ENCODE measurements at regions not wholly inside any gene's neighbourhood (a gene's known extent, or its start where the extent isn't known, plus 50 kb on each side); places are given as distances from the start of the nearest gene placed in this dataset.
A peak's percentile ranks its signal among the peaks of the same experiment; 100 is the strongest.
"Not testable (repeated sequence)": the region's sequence is repeated elsewhere in the genome, so short reads cannot be mapped to it uniquely, and the experiment has no call there.

DNA sequence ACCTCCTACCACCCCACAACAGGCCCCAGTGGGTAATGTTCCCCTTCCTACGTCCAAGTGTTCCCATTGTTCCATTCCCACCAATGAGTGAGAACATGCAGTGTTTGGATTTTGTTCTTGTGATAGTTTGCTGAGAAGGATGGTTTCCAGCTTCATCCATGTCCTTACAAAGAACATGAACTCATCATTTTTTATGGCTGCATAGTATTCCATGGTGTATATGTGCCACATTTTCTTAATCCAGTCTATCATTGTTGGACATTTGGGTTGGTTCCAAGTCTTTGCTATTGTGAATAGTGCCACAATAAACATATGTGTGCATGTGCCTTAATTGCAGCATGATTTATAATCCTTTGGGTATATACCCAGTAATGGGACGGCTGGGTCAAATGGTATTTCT, 81.6 kb downstream of the P2RY10 start:
- DNase-seq (ENCODE audit: low spot score); FAIRE-seq: not testable (repeated sequence)

DNA sequence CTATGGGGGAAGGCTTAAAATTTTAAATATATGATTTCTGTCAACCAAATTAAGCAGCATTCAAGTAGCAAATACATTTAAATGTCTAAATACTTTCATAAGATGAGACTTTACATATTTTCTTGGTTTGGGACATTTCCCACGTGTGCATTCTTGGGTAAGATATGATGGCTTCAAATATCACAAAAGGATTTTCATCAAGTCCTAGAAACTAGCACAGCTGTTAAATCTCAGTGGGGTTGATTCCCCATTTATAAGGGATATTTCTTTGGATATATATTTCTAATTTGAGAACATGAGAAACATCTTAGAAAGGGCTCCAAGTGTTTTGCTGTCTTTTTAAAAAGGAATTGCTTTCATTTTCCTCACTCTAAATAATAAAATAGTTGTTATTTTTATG, 90.2 kb downstream of the P2RY10 start:
- DNase-seq (ENCODE audit: low spot score) (no peak), FAIRE-seq (no peak)

DNA sequence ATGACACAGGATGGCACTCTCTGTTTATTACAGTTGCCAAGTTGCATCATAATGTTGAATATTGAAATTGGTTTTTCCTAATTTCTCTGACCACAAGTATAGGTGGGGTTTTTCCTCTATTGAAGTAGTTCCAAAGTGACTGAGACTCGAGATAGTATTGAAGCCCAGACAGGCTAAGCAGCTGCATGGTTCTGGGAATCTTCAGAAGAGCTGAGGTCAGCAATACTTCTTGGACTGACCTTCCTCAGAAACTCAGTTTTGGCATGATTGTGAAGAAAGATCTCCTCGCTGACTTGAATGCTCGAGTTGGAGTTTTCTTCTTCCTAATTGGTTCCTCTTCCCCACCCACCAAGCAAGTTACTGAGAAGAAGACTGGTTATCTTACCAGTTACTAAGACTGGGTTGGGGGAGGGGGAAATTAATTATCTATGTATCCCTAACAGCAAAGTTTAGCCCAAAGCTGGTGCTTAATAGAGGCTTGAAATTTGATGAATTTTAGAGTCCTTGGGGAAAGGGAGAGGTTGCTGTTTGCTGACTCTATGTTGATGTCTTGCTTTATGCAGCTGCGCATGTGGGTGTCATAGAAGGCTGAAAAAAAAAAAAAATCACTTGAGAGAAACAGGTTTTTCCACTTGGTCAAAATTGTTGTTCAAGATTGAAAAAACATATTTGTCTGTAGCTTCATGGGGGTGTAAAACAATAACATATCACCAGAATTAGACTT, 91.1 kb downstream of the P2RY10 start:
- no peak for FAIRE-seq

GRCh38 chrX:79065696-79066095, 78.8 kb upstream of the GPR174 start:
- DNase-seq (ENCODE audit: low spot score): no peak
- no peak for FAIRE-seq

More for the DNA sequence above, 91.1 kb downstream of the P2RY10 start:
- no peak for DNase-seq (ENCODE audit: low spot score)

DNA sequence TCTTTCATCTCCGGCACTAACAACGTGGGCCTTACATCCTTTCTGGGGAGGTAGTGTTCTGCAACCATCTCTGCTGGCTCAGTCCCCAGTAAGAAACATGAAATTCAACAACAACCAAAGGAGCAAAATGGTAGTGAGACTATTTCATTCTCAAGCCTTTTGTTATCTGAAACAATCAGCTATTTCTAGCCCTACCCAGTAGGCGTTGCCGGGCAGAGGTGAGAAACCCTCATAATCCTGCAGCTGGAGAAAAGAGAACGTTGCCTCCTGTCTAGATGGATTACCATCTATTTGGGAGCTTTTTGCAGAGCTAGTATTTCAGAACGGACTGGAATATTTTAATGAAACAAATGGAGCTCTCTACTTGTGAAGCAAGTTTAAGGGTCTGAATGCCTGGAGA, 66.4 kb upstream of the GPR174 start:
- DNase-seq (ENCODE audit: low spot score) (no peak), FAIRE-seq (no peak)

- FAIRE-seq (no peak), DNase-seq (ENCODE audit: low spot score) (no peak)
These were observed 65.0 kb upstream of the GPR174 start for GRCh38 chrX:79079477-79079876.

GRCh38 chrX:79080141-79080540, 64.3 kb upstream of the GPR174 start:
- FAIRE-seq (no peak), DNase-seq (ENCODE audit: low spot score) (no peak)

GRCh38 chrX:79081895-79082512, 62.5 kb upstream of the GPR174 start:
- DNase-seq (ENCODE audit: low spot score) (peak; percentile 19), FAIRE-seq (no peak)

GRCh38 chrX:79082899-79083298, 61.6 kb upstream of the GPR174 start:
- DNase-seq (ENCODE audit: low spot score) (no peak), FAIRE-seq (no peak)

GRCh38 chrX:79084923-79085322, 59.6 kb upstream of the GPR174 start:
- no peak for FAIRE-seq
- no peak for DNase-seq (ENCODE audit: low spot score)

DNA sequence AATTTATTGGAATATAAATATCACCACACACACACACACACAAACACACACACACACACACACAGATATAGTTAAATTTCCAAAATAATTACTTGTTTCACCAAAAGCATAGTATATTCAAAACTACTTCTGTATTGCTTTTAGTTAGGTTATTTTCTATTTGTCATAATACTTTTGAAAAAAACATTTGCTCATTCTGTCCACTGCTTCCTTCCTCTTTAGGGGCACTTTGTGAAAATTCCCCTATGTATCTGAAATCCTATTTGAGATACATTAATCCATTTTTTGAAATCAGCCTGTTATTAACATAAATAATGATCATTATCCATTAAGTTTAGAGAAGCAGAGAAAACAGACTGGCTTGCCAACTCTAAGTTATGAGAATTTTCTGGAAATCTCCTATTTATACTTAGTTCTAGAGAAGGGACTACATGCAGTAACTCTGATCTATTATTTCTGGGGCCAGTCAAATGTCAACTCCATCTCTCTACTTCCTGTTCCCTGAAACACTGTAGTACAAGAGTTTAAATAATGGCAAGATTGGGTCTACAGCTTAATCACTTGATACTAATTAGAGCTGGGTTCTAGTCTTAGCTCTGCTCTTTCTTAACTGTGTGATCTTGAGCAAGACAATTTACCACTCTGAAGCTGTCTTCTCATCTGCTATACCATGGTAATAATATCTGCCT, 54.4 kb upstream of the GPR174 start:
- DNase-seq (ENCODE audit: low spot score): no peak
- FAIRE-seq: no peak

DNA sequence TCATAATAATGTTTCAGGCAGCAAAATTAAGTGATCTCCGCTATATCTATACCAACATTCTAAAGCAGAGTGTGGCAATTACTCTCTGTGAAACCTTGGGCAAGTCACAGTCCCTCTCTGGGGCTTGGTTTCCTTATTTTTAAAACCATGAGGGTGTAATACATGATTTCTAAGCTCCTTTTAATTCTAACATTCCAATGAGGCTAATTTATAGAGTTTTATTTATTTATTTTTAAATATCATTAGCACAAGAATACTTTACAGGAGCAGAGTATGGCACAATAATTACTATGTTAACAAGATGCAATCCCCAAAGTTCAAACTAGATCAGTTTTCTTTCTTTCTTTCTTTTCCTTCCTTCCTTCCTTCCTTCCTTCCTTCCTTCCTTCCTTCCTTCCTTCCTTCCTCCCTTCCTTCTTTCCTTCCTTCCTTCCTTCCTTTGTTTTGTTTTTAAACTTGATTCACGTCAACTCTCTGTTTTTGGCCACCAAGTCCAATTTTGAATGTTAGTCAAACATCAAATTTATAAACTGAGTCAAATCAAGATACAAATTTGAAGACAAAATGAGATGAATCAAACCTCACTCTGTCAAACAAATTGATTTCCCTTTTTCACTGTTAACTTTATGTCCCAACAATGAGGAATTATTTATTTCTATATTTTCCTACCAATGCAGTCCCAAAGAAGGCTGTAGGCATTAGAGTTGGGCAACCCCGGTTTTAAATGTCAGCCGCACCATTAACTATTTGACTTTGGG, 50.2 kb upstream of the GPR174 start:
- DNase-seq (ENCODE audit: low spot score): no peak
- FAIRE-seq: no peak
